Neural cell (in vitro differentiated cells): ENCODE measurements at regions not wholly inside any gene's neighbourhood (a gene's known extent, or its start where the extent isn't known, plus 50 kb on each side); places are given as distances from the start of the nearest gene placed in this dataset.

Experiments used
- H2AFZ ChIP-seq: fragments of 200-600, 300-800 bp; sonication (generic), shearing (Covaris generic); 2 replicates; pipeline ENCODE4 v1.6.0; 2014; ENCODE audit warnings: low read depth, mild to moderate bottlenecking, antibody characterized with exemption, low read length, moderate library complexity
- H3F3A ChIP-seq: fragments of 200-600 bp; shearing (Covaris generic); 2 replicates; pipeline ENCODE4 v1.6.1; 2016; ENCODE audit warnings: mild to moderate bottlenecking, moderate library complexity, mixed read lengths, antibody characterized with exemption, low read length; ENCODE audit not compliant: insufficient read depth, poor library complexity, severe bottlenecking
- H3K27ac ChIP-seq: fragments of 200-600, 300-800 bp; sonication (generic), shearing (Covaris generic); 2 replicates; pipeline ENCODE4 v1.5.1; 2014; ENCODE audit warnings: mild to moderate bottlenecking, low read length, moderate library complexity
- H3K27me3 ChIP-seq: fragments of 300-800, 200-600 bp; sonication (generic), shearing (Covaris generic); 2 replicates; pipeline ENCODE4 v1.6.0; 2014; ENCODE audit warnings: mild to moderate bottlenecking, low read depth, low read length, moderate library complexity; ENCODE audit not compliant: insufficient read depth
- H3K36me3 ChIP-seq: fragments of 300-800, 200-600 bp; sonication (generic), shearing (Covaris generic); 2 replicates; pipeline ENCODE4 v1.5.1; 2014; ENCODE audit warnings: mild to moderate bottlenecking, antibody characterized with exemption, low read length, moderate library complexity; ENCODE audit not compliant: insufficient read depth
- H3K4me2 ChIP-seq: fragments of 300-800, 200-600 bp; sonication (generic), shearing (Covaris generic); 2 replicates; pipeline ENCODE4 v1.6.0; 2014; ENCODE audit warnings: mild to moderate bottlenecking, low read length
- H3K4me3 ChIP-seq: fragments of 300-800, 200-600 bp; sonication (generic), shearing (Covaris generic); 2 replicates; pipeline ENCODE4 v1.5.1; 2014; ENCODE audit warnings: mild to moderate bottlenecking, low read length, moderate library complexity
- H3K79me2 ChIP-seq: fragments of 200-600 bp; shearing (Covaris generic); replicated peaks from 2 replicates; pipeline ENCODE4 v1.6.0; 2014; ENCODE audit warnings: mild to moderate bottlenecking, low read length, moderate library complexity; ENCODE audit not compliant: insufficient read depth
- H3K9ac ChIP-seq: fragments of 300-800, 200-600 bp; sonication (generic), shearing (Covaris generic); 2 replicates; pipeline ENCODE4 v1.6.1; 2016; ENCODE audit warnings: mild to moderate bottlenecking, low read length, mixed read lengths
- H3K9me2 ChIP-seq: fragments of 200-600 bp; shearing (Covaris generic); 2 replicates; pipeline ENCODE4 v1.6.1; 2016; ENCODE audit warnings: mild to moderate bottlenecking, low read length, mixed read lengths; ENCODE audit not compliant: insufficient read depth
- H3K9me3 ChIP-seq: fragments of 200-600, 300-800 bp; sonication (generic), shearing (Covaris generic); 2 replicates; pipeline ENCODE4 v1.6.1; 2016; ENCODE audit warnings: mild to moderate bottlenecking, mixed run types, low read length, moderate library complexity, mixed read lengths
- H4K20me1 ChIP-seq: fragments of 200-600 bp; shearing (Covaris generic); 2 replicates; pipeline ENCODE4 v1.6.1; 2016; ENCODE audit warnings: mild to moderate bottlenecking, mixed run types; ENCODE audit not compliant: insufficient read depth
- CTCF ChIP-seq: fragments of 450-650 bp; IDR thresholded peaks from 2 replicates; pipeline ENCODE4 v1.5.1; 2014; ENCODE audit warnings: antibody characterized with exemption, mild to moderate bottlenecking, moderate library complexity; ENCODE audit not compliant: poor library complexity, severe bottlenecking
- EP300 ChIP-seq: fragments of 450-650 bp; conservative IDR thresholded peaks from 2 replicates; pipeline ENCODE4 v1.6.1; 2014; ENCODE audit warnings: antibody characterized with exemption, mild to moderate bottlenecking, moderate library complexity; ENCODE audit not compliant: poor library complexity, severe bottlenecking
- EZH2 ChIP-seq: fragments of 200-600, 300-800 bp; shearing (Covaris generic), sonication (generic); IDR thresholded peaks from 2 replicates; pipeline ENCODE4 v1.6.1; 2014; ENCODE audit warnings: antibody characterized with exemption, low read length, borderline replicate concordance, mild to moderate bottlenecking; ENCODE audit not compliant: insufficient read depth, poor library complexity, severe bottlenecking
- MXI1 ChIP-seq: fragments of 450-650 bp; conservative IDR thresholded peaks from 2 replicates; pipeline ENCODE4 v1.6.1; 2014; ENCODE audit warnings: antibody characterized with exemption, mild to moderate bottlenecking; ENCODE audit not compliant: poor library complexity, severe bottlenecking
- POLR2AphosphoS5 ChIP-seq: IDR thresholded peaks from 2 replicates; pipeline ENCODE4 v1.6.1; 2012
- RAD21 ChIP-seq: fragments of 450-650 bp; conservative IDR thresholded peaks from 2 replicates; pipeline ENCODE4 v1.6.1; 2014; ENCODE audit warnings: antibody characterized with exemption, mild to moderate bottlenecking, moderate library complexity
- REST ChIP-seq: IDR thresholded peaks from 2 replicates; pipeline ENCODE4 v1.6.1; 2012; ENCODE audit warnings: borderline replicate concordance
- SMC3 ChIP-seq: fragments of 450-650 bp; conservative IDR thresholded peaks from 2 replicates; pipeline ENCODE4 v1.6.1; 2014; ENCODE audit warnings: antibody characterized with exemption, mild to moderate bottlenecking, moderate library complexity; ENCODE audit not compliant: poor library complexity
- TAF1 ChIP-seq: IDR thresholded peaks from 2 replicates; pipeline ENCODE4 v1.6.1; 2012; ENCODE audit warnings: low read depth

- Histone ChIP-seq H2AFZ (no peak overlapping the region), H3F3A (no peaks in the 10 kb centered on the region), H3K4me3 (peak overlapping the region; percentile 13), H3K36me3 (no peaks in the 10 kb centered on the region), H3K9me2 (no peaks in the 10 kb centered on the region), H3K27ac (no peak overlapping the region), H3K4me2 (no peak overlapping the region), H3K27me3 (no peaks in the 10 kb centered on the region), H3K9me3 (no peaks in the 10 kb centered on the region), H3K79me2 (no peaks in the 10 kb centered on the region), H4K20me1 (no peaks in the 10 kb centered on the region), H3K9ac (no peak overlapping the region)
- no peak for TF ChIP-seq EP300
- TF ChIP-seq RAD21: no peak
- no peak for TF ChIP-seq EZH2
- peak; percentile 95 for TF ChIP-seq REST
- no peak for TF ChIP-seq TAF1
- peak; percentile 31 for TF ChIP-seq POLR2AphosphoS5
- TF ChIP-seq MXI1: no peak
- TF ChIP-seq SMC3: no peak
- TF ChIP-seq CTCF: no peak
These were observed 58.4 kb upstream of the TET2 start for GRCh38 chr4:105088110-105088879.

GRCh38 chr4:105092356-105092755 lies 54.3 kb upstream of the TET2 start:
- TF ChIP-seq SMC3 (no peak), REST (no peak), RAD21 (no peak), CTCF (no peak), POLR2AphosphoS5 (no peak), EP300 (no peak), MXI1 (no peak), EZH2 (no peak)
- no peaks in the 10 kb centered on the region for H3F3A ChIP-seq
- no peak overlapping the region for H3K4me2 ChIP-seq
- no peaks in the 10 kb centered on the region for H3K9me2 ChIP-seq
- no peaks in the 10 kb centered on the region for H3K36me3 ChIP-seq
- no peaks in the 10 kb centered on the region for H3K27me3 ChIP-seq
- no peak overlapping the region for H3K4me3 ChIP-seq
- H3K27ac ChIP-seq: no peak overlapping the region
- no peaks in the 10 kb centered on the region for H3K79me2 ChIP-seq
- no peak overlapping the region for H3K9ac ChIP-seq
- H4K20me1 ChIP-seq: no peaks in the 10 kb centered on the region
- no peak overlapping the region for H2AFZ ChIP-seq
- H3K9me3 ChIP-seq: no peaks in the 10 kb centered on the region
